Fibroblast of lung (primary cell): ENCODE measurements at regions not wholly inside any gene's neighbourhood (a gene's known extent, or its start where the extent isn't known, plus 50 kb on each side); places are given as distances from the start of the nearest gene placed in this dataset.
"Not testable (repeated sequence)": the region's sequence is repeated elsewhere in the genome, so short reads cannot be mapped to it uniquely, and the experiment has no call there.

Experiments used
- DNase-seq, 2 donors: peaks; one replicate each; pipeline versions ENCODE4 v3.0.0 to v3.0.0-alpha.2; 2010; ENCODE audit warnings: low read depth in 2 of 2
- H2AFZ ChIP-seq: 2 replicates; pipeline ENCODE4 v1.5.1; 2012; ENCODE audit warnings: low read length, control low read depth, inconsistent platforms
- H3K27ac ChIP-seq: 2 replicates; pipeline ENCODE4 v1.5.1; 2011; ENCODE audit warnings: low read length, control low read depth; ENCODE audit not compliant: insufficient read depth
- H3K27me3 ChIP-seq: 2 replicates; pipeline ENCODE4 v1.5.1; 2011; ENCODE audit warnings: mild to moderate bottlenecking, low read length; ENCODE audit not compliant: control insufficient read depth, insufficient read depth
- H3K36me3 ChIP-seq: 2 replicates; pipeline ENCODE4 v1.5.1; 2011; ENCODE audit warnings: low read length; ENCODE audit not compliant: control insufficient read depth, insufficient read depth
- H3K4me1 ChIP-seq: 2 replicates; pipeline ENCODE4 v1.5.1; 2011; ENCODE audit warnings: low read length; ENCODE audit not compliant: control insufficient read depth, insufficient read depth; ENCODE audit errors: extremely low read depth
- H3K4me2 ChIP-seq: 2 replicates; pipeline ENCODE4 v1.5.1; 2011; ENCODE audit warnings: low read length, control low read depth; ENCODE audit not compliant: insufficient read depth; ENCODE audit errors: extremely low read depth
- H3K4me3 ChIP-seq, 4 experiments: fragments of 200-600 bp in 1 of 4; sonication (generic) in 1 of 4; replicated peaks in 1 of 4; 2 replicates each; pipeline ENCODE4 v1.5.1; 2011 to 2016; ENCODE audit warnings: low read length in 4 of 4, low read depth in 3 of 4, mild to moderate bottlenecking in 3 of 4, control low read depth in 2 of 4, inconsistent platforms in 1 of 4, mixed read lengths in 1 of 4; ENCODE audit not compliant: insufficient read depth in 1 of 4; ENCODE audit errors: control extremely low read depth in 1 of 4
- H3K79me2 ChIP-seq: 2 replicates; pipeline ENCODE4 v1.5.1; 2012; ENCODE audit warnings: mild to moderate bottlenecking, low read length, inconsistent platforms; ENCODE audit not compliant: control insufficient read depth, insufficient read depth
- H3K9ac ChIP-seq: 2 replicates; pipeline ENCODE4 v1.5.1; 2011; ENCODE audit warnings: mild to moderate bottlenecking, low read length, control low read depth; ENCODE audit not compliant: insufficient read depth
- H3K9me3 ChIP-seq: 2 replicates; pipeline ENCODE4 v1.5.1; 2012; ENCODE audit warnings: low read depth, low read length; ENCODE audit not compliant: control insufficient read depth, insufficient read depth
- H4K20me1 ChIP-seq: 2 replicates; pipeline ENCODE4 v1.5.1; 2011; ENCODE audit warnings: low read length; ENCODE audit not compliant: control insufficient read depth, insufficient read depth; ENCODE audit errors: extremely low read depth
- CTCF ChIP-seq, 2 donors: IDR thresholded peaks in 1 of 2; conservative IDR thresholded peaks in 1 of 2; 1 replicate in 1 of 2; 2 replicates in 1 of 2; pipeline ENCODE4 v1.5.1; 2011 to 2012; ENCODE audit warnings: low read length in 2 of 2, control low read depth in 1 of 2, inconsistent platforms in 1 of 2, low read depth in 1 of 2, mild to moderate bottlenecking in 1 of 2
- EZH2 ChIP-seq: IDR thresholded peaks from 2 replicates; pipeline ENCODE4 v1.5.1; 2012; ENCODE audit warnings: low read length, control low read depth, mild to moderate bottlenecking; ENCODE audit errors: missing control alignments

GRCh38 chr10:22150842-22151241, 67.0 kb downstream of the EBLN1 start:
- Histone ChIP-seq H3K36me3 (no peaks in the 10 kb centered on the region), H4K20me1 (no peaks in the 10 kb centered on the region), H3K79me2 (no peaks in the 10 kb centered on the region), H3K4me3 (no peak overlapping the region), H3K27ac (no peak overlapping the region), H3K27me3 (no peaks in the 10 kb centered on the region), H3K4me1 (no peaks in the 10 kb centered on the region), H3K9ac (no peak overlapping the region), H3K9me3 (no peaks in the 10 kb centered on the region), H2AFZ (no peak overlapping the region), H3K4me2 (no peak overlapping the region)
- no peak for DNase-seq
- no peak for TF ChIP-seq EZH2
- TF ChIP-seq CTCF (conservative IDR thresholded peaks at IDR 0.05 in 1 of 2, IDR thresholded peaks at IDR 0.05 in 1 of 2; ENCODE audit: low read depth in 1 of 2, low read length in 2 of 2): no peak

GRCh38 chr10:22148961-22149360, 68.9 kb downstream of the EBLN1 start:
- Histone ChIP-seq H3K4me1 (no peaks in the 10 kb centered on the region), H3K27me3 (no peaks in the 10 kb centered on the region), H3K9ac (no peak overlapping the region), H3K9me3 (no peaks in the 10 kb centered on the region), H4K20me1 (no peaks in the 10 kb centered on the region), H2AFZ (no peak overlapping the region), H3K27ac (no peak overlapping the region), H3K36me3 (no peaks in the 10 kb centered on the region), H3K4me2 (no peak overlapping the region), H3K79me2 (no peaks in the 10 kb centered on the region), H3K4me3 (no peak overlapping the region)
- no peak for TF ChIP-seq EZH2
- no peak for TF ChIP-seq CTCF (conservative IDR thresholded peaks at IDR 0.05 in 1 of 2, IDR thresholded peaks at IDR 0.05 in 1 of 2; ENCODE audit: low read depth in 1 of 2, low read length in 2 of 2)
- DNase-seq: peak; percentile 15 to 54

GRCh38 chr10:22145873-22146272, 71.9 kb downstream of the EBLN1 start:
- H3K4me1 ChIP-seq, H3K4me3 ChIP-seq, H3K9me3 ChIP-seq, H3K27ac ChIP-seq, H3K36me3 ChIP-seq, H3K27me3 ChIP-seq, H3K9ac ChIP-seq, H2AFZ ChIP-seq, DNase-seq, H3K79me2 ChIP-seq, H4K20me1 ChIP-seq, H3K4me2 ChIP-seq: not testable (repeated sequence)

- H4K20me1 ChIP-seq: no peaks in the 10 kb centered on the region
- no peaks in the 10 kb centered on the region for H3K79me2 ChIP-seq
- no peaks in the 10 kb centered on the region for H3K27me3 ChIP-seq
- H3K4me1 ChIP-seq: no peaks in the 10 kb centered on the region
- DNase-seq: no peak
- H3K9me3 ChIP-seq: no peaks in the 10 kb centered on the region
- no peak overlapping the region for H2AFZ ChIP-seq
- TF ChIP-seq CTCF (conservative IDR thresholded peaks at IDR 0.05 in 1 of 2, IDR thresholded peaks at IDR 0.05 in 1 of 2; ENCODE audit: low read depth in 1 of 2, low read length in 2 of 2) (no peak), EZH2 (no peak)
- no peak overlapping the region for H3K9ac ChIP-seq
- H3K4me2 ChIP-seq: no peak overlapping the region
- no peak overlapping the region for H3K4me3 ChIP-seq
- no peaks in the 10 kb centered on the region for H3K36me3 ChIP-seq
- no peak overlapping the region for H3K27ac ChIP-seq
Measured at GRCh38 chr10:22137542-22137941, 80.3 kb downstream of the EBLN1 start.
